PC-9 (cell line): ENCODE measurements at regions not wholly inside any gene's neighbourhood (a gene's known extent, or its start where the extent isn't known, plus 50 kb on each side); places are given as distances from the start of the nearest gene placed in this dataset.

Source experiments
- BruUV-seq: library from RNA; stranded (reverse); fragments of 400-500 nt; replicated peaks from 2 replicates; lab custom pipeline; 2021; lab: Mats Ljungman, UMichigan
- CTCF ChIA-PET: fragments of 300-600 bp; sonication (Branson Sonifier 250); formaldehyde crosslinking; loops from one replicate; lab custom pipeline; 2022; ENCODE audit warnings: antibody characterized with exemption; lab: Charles Lee
- POLR2A ChIA-PET: fragments of 300-600 bp; sonication (Branson Sonifier 250); formaldehyde crosslinking; loops from one replicate; lab custom pipeline; 2022; ENCODE audit warnings: antibody characterized with exemption; ENCODE audit not compliant: unreplicated experiment; lab: Charles Lee
- DNase-seq, 2 experiments: peaks; one replicate each; pipeline versions ENCODE4 v3.0.0 to v3.0.0-alpha.2; 2015 to 2022; ENCODE audit warnings: mixed read lengths in 1 of 2
- H2AFZ ChIP-seq: fragments of 200-600 bp; sonication (generic); 2 replicates; pipeline ENCODE4 v1.8.1; 2017; ENCODE audit warnings: antibody characterized with exemption
- H3F3A ChIP-seq: fragments of 200-600 bp; sonication (generic); 2 replicates; pipeline ENCODE4 v1.8.1; 2017; ENCODE audit warnings: antibody characterized with exemption, mild to moderate bottlenecking, low read depth; ENCODE audit not compliant: insufficient read depth
- H3K27ac ChIP-seq: fragments of 200-600 bp; sonication (generic); 2 replicates; pipeline ENCODE4 v1.6.1; 2016; ENCODE audit warnings: mixed run types
- H3K27me3 ChIP-seq: fragments of 200-600 bp; sonication (generic); 2 replicates; pipeline ENCODE4 v1.6.1; 2016; ENCODE audit warnings: low read depth, mixed run types; ENCODE audit not compliant: insufficient read depth
- H3K36me3 ChIP-seq: fragments of 200-600 bp; sonication (generic); 2 replicates; pipeline ENCODE4 v1.6.1; 2016; ENCODE audit warnings: low read depth, mixed run types
- H3K4me1 ChIP-seq: fragments of 200-600 bp; sonication (generic); replicated peaks from 2 replicates; pipeline ENCODE4 v1.6.1; 2016; ENCODE audit warnings: mixed run types; ENCODE audit not compliant: insufficient read depth
- H3K4me2 ChIP-seq: fragments of 200-600 bp; sonication (generic); 2 replicates; pipeline ENCODE4 v1.6.1; 2017; ENCODE audit warnings: mixed run types
- H3K4me3 ChIP-seq: fragments of 200-600 bp; sonication (generic); 2 replicates; pipeline ENCODE4 v1.6.1; 2016; ENCODE audit warnings: mixed run types
- H3K79me2 ChIP-seq: fragments of 200-600 bp; sonication (generic); 2 replicates; pipeline ENCODE4 v1.6.1; 2017; ENCODE audit warnings: low read depth, mixed run types
- H3K9me2 ChIP-seq: fragments of 200-600 bp; sonication (generic); 2 replicates; pipeline ENCODE4 v1.8.1; 2017; ENCODE audit warnings: mild to moderate bottlenecking; ENCODE audit not compliant: insufficient read depth
- H3K9me3 ChIP-seq: fragments of 200-600 bp; sonication (generic); 2 replicates; pipeline ENCODE4 v1.8.1; 2016; ENCODE audit warnings: low read depth; ENCODE audit not compliant: insufficient read depth
- H4K20me1 ChIP-seq: fragments of 200-600 bp; sonication (generic); 2 replicates; pipeline ENCODE4 v1.8.1; 2017; ENCODE audit not compliant: insufficient read depth
- CTCF ChIP-seq: fragments of 200-600 bp; sonication (generic); conservative IDR thresholded peaks from 2 replicates; pipeline ENCODE4 v1.6.1; 2017; ENCODE audit warnings: mixed run types, antibody characterized with exemption, mild to moderate bottlenecking, moderate library complexity
- EZH2 ChIP-seq: fragments of 200-600 bp; sonication (generic); IDR thresholded peaks from 2 replicates; pipeline ENCODE4 v1.8.0; 2017; ENCODE audit warnings: antibody characterized with exemption, low read depth
- intact Hi-C: fragments of 100-400 bp; cut with micrococcal nuclease; formaldehyde crosslinking; loops from one replicate; pipeline ENCODE4 v1.10.0; 2022; ENCODE audit not compliant: unreplicated experiment

GRCh38 chr5:163968651-163969050 is 463.2 kb downstream of the MAT2B start:
- BruUV-seq = no TSS peak

GRCh38 chr5:163976696-163977095 is 471.3 kb downstream of the MAT2B start:
- CTCF ChIA-PET = no interaction called here

More at GRCh38 chr5:163968651-163969050, 463.2 kb downstream of the MAT2B start:
- no peaks in the 10 kb centered on the region for H3K79me2 ChIP-seq
- no peaks in the 10 kb centered on the region for H3K36me3 ChIP-seq
- H3K4me3 ChIP-seq = no peak overlapping the region
- H4K20me1 ChIP-seq = no peaks in the 10 kb centered on the region
- H3K27ac ChIP-seq = no peak overlapping the region
- ChIA-PET CTCF (no interaction called here), POLR2A (no interaction called here)
- H3K9me2 ChIP-seq = no peaks in the 10 kb centered on the region
- intact Hi-C loops = no loop called here
- no peak overlapping the region for H3K4me2 ChIP-seq
- no peak overlapping the region for H2AFZ ChIP-seq
- no peaks in the 10 kb centered on the region for H3K9me3 ChIP-seq
- H3K27me3 ChIP-seq = no peaks in the 10 kb centered on the region
- no peaks in the 10 kb centered on the region for H3F3A ChIP-seq
- no peaks in the 10 kb centered on the region for H3K4me1 ChIP-seq
- TF ChIP-seq EZH2 = no peak
- TF ChIP-seq CTCF = no peak
- no peak for DNase-seq

GRCh38 chr5:163978897-163979296 is 473.5 kb downstream of the MAT2B start:
- intact Hi-C loops = no loop called here
- Histone ChIP-seq H4K20me1 (no peaks in the 10 kb centered on the region), H3K9me3 (no peaks in the 10 kb centered on the region), H3K4me3 (no peak overlapping the region), H3K36me3 (no peaks in the 10 kb centered on the region), H3K27ac (no peak overlapping the region), H3K9me2 (no peaks in the 10 kb centered on the region), H3K4me1 (no peaks in the 10 kb centered on the region), H3K79me2 (no peaks in the 10 kb centered on the region), H2AFZ (no peak overlapping the region), H3K4me2 (no peak overlapping the region), H3K27me3 (no peaks in the 10 kb centered on the region), H3F3A (no peaks in the 10 kb centered on the region)
- ChIA-PET CTCF (no interaction called here), POLR2A (no interaction called here)
- TF ChIP-seq EZH2 (no peak), CTCF (no peak)
- BruUV-seq = no TSS peak
- no peak for DNase-seq

More at GRCh38 chr5:163976696-163977095, 471.3 kb downstream of the MAT2B start:
- DNase-seq = no peak
- POLR2A ChIA-PET = no interaction called here
- H3K4me3 ChIP-seq = no peak overlapping the region
- H3K4me1 ChIP-seq = no peaks in the 10 kb centered on the region
- no peaks in the 10 kb centered on the region for H3K36me3 ChIP-seq
- H3K4me2 ChIP-seq = no peak overlapping the region
- H3F3A ChIP-seq = no peaks in the 10 kb centered on the region
- no peaks in the 10 kb centered on the region for H3K9me2 ChIP-seq
- no peaks in the 10 kb centered on the region for H3K27me3 ChIP-seq
- H3K27ac ChIP-seq = no peak overlapping the region
- no TSS peak for BruUV-seq
- H3K79me2 ChIP-seq = no peaks in the 10 kb centered on the region
- no peaks in the 10 kb centered on the region for H4K20me1 ChIP-seq
- H2AFZ ChIP-seq = no peak overlapping the region
- TF ChIP-seq EZH2 (no peak), CTCF (no peak)
- no peaks in the 10 kb centered on the region for H3K9me3 ChIP-seq
- intact Hi-C loops = no loop called here
